ENCODE measurements at regions not wholly inside any gene's neighbourhood (a gene's known extent, or its start where the extent isn't known, plus 50 kb on each side); places are given as distances from the start of the nearest gene placed in this dataset.

DNA sequence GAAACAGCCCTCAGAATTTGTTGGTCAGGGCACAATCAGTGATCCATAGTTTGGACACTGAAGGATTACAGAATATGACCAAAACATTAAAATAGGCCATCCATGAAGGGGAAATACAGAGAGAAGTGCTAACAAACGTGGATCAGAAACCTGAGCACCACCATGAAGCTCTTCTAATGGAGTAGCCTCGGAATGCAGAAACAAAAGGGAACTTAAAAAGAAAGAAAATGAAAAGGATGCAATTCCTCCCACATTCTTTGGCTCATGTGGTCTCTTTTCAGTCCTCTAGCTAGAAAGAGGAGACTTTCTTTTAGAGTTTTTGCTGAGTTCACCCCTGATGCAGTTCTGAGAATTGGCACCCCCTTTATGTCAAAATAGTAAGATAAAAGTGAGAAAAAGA is 989.8 kb upstream of the B3GALT2 start:
- no peaks in the 10 kb centered on the region for H3K27me3 ChIP-seq (ENCODE audit: control insufficient read depth, insufficient read depth, low read length)
- H3K36me3 ChIP-seq (ENCODE audit: control insufficient read depth, insufficient read depth, low read length): no peaks in the 10 kb centered on the region
- no peak overlapping the region for H3K4me3 ChIP-seq (ENCODE audit: low read length)
- H3K4me1 ChIP-seq (ENCODE audit: control insufficient read depth, insufficient read depth, low read length): no peaks in the 10 kb centered on the region
- no peaks in the 10 kb centered on the region for H3K9me3 ChIP-seq (ENCODE audit: control insufficient read depth, low read length)
- no peak overlapping the region for H3K9ac ChIP-seq (ENCODE audit: low read length)

DNA sequence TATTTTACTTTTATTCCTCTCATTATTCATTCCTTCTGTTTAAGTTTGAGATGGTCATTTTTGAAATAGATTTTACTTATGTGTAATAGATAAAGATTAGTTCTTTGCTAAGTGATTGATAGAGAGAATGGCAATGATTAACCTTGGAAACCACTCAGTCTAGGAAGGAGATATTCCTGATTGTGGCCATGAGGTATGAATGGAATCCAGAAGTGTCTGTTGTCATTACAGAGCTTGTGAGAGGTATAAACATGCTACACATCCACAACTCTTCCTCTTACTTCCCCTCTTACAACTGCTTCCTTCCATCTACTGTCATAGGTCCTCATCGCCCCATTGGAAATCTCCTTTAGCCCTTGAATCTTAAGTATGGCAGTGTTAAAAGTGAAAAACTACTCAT is 988.8 kb upstream of the B3GALT2 start:
- Histone ChIP-seq H3K4me1 (ENCODE audit: control insufficient read depth, insufficient read depth, low read length) (no peaks in the 10 kb centered on the region), H3K9ac (ENCODE audit: low read length) (no peak overlapping the region), H3K9me3 (ENCODE audit: control insufficient read depth, low read length) (no peaks in the 10 kb centered on the region), H3K36me3 (ENCODE audit: control insufficient read depth, insufficient read depth, low read length) (no peaks in the 10 kb centered on the region), H3K4me3 (ENCODE audit: low read length) (no peak overlapping the region), H3K27me3 (ENCODE audit: control insufficient read depth, insufficient read depth, low read length) (no peaks in the 10 kb centered on the region)

DNA sequence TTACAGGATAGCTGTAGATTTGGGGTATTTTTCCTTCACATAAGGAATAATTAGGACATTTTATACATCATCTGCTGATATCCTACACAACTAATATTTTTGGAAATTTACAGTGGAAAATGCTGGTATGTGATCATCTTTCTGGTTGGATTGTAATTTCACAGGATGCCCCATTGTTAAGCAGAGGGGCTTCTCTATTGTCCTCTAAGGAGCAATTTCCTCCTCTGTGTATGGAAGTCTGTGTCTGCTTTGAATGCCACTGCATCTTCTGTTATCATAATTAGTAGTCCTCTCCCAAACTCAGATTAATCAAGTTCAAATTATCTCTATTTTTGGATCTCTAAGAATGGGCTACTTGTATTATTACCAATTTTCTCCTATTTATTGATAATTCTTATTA is 988.1 kb upstream of the B3GALT2 start:
- H3K4me1 ChIP-seq (ENCODE audit: control insufficient read depth, insufficient read depth, low read length): no peaks in the 10 kb centered on the region
- no peaks in the 10 kb centered on the region for H3K36me3 ChIP-seq (ENCODE audit: control insufficient read depth, insufficient read depth, low read length)
- H3K9ac ChIP-seq (ENCODE audit: low read length): no peak overlapping the region
- H3K4me3 ChIP-seq (ENCODE audit: low read length): no peak overlapping the region
- H3K9me3 ChIP-seq (ENCODE audit: control insufficient read depth, low read length): no peaks in the 10 kb centered on the region
- H3K27me3 ChIP-seq (ENCODE audit: control insufficient read depth, insufficient read depth, low read length): no peaks in the 10 kb centered on the region

DNA sequence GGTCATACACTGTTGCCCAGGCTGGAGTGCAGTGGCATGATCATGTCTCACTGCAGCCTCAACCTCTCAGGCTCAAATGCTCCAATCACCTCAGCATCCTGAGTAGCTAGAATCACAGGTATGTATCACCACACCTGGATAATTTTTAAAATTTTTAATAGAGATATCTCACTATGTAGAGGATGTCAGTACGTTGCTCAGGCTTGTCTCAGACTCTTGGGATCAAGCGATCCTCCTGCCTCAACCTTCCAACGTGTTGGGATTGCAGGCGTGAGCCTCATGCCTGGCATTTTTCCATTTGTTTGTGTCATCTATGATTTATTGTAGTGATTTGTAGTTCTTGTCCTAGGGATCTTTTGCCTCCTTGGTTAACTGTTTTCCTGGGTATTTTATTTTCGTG is 985.2 kb upstream of the B3GALT2 start:
- no peaks in the 10 kb centered on the region for H3K9me3 ChIP-seq (ENCODE audit: control insufficient read depth, low read length)
- no peaks in the 10 kb centered on the region for H3K4me1 ChIP-seq (ENCODE audit: control insufficient read depth, insufficient read depth, low read length)
- H3K4me3 ChIP-seq (ENCODE audit: low read length): no peak overlapping the region
- no peaks in the 10 kb centered on the region for H3K36me3 ChIP-seq (ENCODE audit: control insufficient read depth, insufficient read depth, low read length)
- H3K27me3 ChIP-seq (ENCODE audit: control insufficient read depth, insufficient read depth, low read length): no peaks in the 10 kb centered on the region
- H3K9ac ChIP-seq (ENCODE audit: low read length): no peak overlapping the region

- H3K4me3 ChIP-seq (ENCODE audit: low read length): no peak overlapping the region
- H3K27me3 ChIP-seq (ENCODE audit: control insufficient read depth, insufficient read depth, low read length): no peaks in the 10 kb centered on the region
- no peaks in the 10 kb centered on the region for H3K4me1 ChIP-seq (ENCODE audit: control insufficient read depth, insufficient read depth, low read length)
- H3K9me3 ChIP-seq (ENCODE audit: control insufficient read depth, low read length): no peaks in the 10 kb centered on the region
- H3K36me3 ChIP-seq (ENCODE audit: control insufficient read depth, insufficient read depth, low read length): no peaks in the 10 kb centered on the region
- no peak overlapping the region for H3K9ac ChIP-seq (ENCODE audit: low read length)
Measured at GRCh38 chr1:194167956-194168640, 981.7 kb upstream of the B3GALT2 start.

DNA sequence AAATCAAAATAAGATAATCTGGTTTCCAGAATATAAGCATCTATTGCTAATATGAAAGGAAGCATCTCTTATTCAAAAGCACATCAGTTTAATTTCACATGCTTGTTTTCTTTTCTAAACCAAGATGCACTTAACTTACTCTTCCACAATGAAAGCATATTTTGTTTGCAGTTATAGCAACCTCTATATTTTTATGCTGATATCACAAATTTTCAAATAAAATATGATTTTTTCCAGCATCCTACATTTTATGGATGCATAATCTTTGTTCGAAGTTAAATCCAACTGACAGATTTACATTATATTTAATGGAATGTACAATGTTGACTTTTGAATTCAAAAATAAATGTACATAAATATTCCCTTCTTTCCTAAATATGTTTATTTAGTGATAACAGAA is 978.3 kb upstream of the B3GALT2 start:
- H3K36me3 ChIP-seq (ENCODE audit: control insufficient read depth, insufficient read depth, low read length): no peaks in the 10 kb centered on the region
- no peak overlapping the region for H3K9ac ChIP-seq (ENCODE audit: low read length)
- no peak overlapping the region for H3K4me3 ChIP-seq (ENCODE audit: low read length)
- H3K9me3 ChIP-seq (ENCODE audit: control insufficient read depth, low read length): no peaks in the 10 kb centered on the region
- no peaks in the 10 kb centered on the region for H3K4me1 ChIP-seq (ENCODE audit: control insufficient read depth, insufficient read depth, low read length)
- no peaks in the 10 kb centered on the region for H3K27me3 ChIP-seq (ENCODE audit: control insufficient read depth, insufficient read depth, low read length)

GRCh38 chr1:194161591-194161990 is 975.2 kb upstream of the B3GALT2 start:
- H3K36me3 ChIP-seq (ENCODE audit: control insufficient read depth, insufficient read depth, low read length): no peaks in the 10 kb centered on the region
- no peaks in the 10 kb centered on the region for H3K9me3 ChIP-seq (ENCODE audit: control insufficient read depth, low read length)
- no peaks in the 10 kb centered on the region for H3K4me1 ChIP-seq (ENCODE audit: control insufficient read depth, insufficient read depth, low read length)
- no peak overlapping the region for H3K4me3 ChIP-seq (ENCODE audit: low read length)
- no peak overlapping the region for H3K9ac ChIP-seq (ENCODE audit: low read length)
- no peaks in the 10 kb centered on the region for H3K27me3 ChIP-seq (ENCODE audit: control insufficient read depth, insufficient read depth, low read length)

DNA sequence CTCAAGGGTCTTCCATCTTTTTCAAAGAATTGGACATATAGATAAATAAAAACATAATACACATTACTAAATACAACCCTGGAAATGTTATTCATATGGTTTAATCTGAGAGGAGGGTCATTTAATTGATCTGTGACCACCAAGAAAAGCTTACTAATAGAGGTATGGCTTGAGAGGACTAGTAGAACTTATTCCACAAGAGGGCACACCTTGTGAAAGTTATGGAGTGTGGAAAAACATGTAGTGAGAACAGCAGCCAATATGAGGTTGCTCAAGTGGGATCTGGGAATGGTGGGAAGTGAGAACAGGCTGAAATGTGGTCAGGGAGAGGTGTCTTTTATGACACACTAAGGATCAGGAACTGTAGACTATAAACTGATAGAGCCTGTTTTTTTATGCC is 973.5 kb upstream of the B3GALT2 start:
- no peaks in the 10 kb centered on the region for H3K36me3 ChIP-seq (ENCODE audit: control insufficient read depth, insufficient read depth, low read length)

DNA sequence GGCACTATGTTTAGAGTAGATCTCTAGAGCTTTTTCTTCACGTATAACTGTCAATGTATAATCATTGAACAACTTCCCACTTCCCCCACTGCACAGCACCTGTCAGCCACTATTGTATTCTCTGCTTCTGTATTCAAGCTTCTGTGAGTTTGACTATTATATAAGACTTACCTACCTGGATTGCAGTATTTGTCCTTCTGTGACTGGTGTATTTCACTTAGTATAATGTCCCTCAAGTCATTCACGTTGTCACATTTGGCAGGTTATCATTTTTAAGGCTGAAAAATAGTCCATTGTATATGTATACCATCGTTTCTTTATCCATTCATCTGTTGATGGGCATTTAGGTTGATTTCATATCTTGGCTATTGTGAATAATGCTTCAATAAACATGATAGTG is 969.5 kb upstream of the B3GALT2 start:
- Histone ChIP-seq H3K9ac (ENCODE audit: low read length) (no peak overlapping the region), H3K9me3 (ENCODE audit: control insufficient read depth, low read length) (no peaks in the 10 kb centered on the region), H3K27me3 (ENCODE audit: control insufficient read depth, insufficient read depth, low read length) (no peaks in the 10 kb centered on the region), H3K4me3 (ENCODE audit: low read length) (no peak overlapping the region), H3K36me3 (ENCODE audit: control insufficient read depth, insufficient read depth, low read length) (no peaks in the 10 kb centered on the region), H3K4me1 (ENCODE audit: control insufficient read depth, insufficient read depth, low read length) (no peaks in the 10 kb centered on the region)

More for the DNA sequence above, 973.5 kb upstream of the B3GALT2 start:
- Histone ChIP-seq H3K9me3 (ENCODE audit: control insufficient read depth, low read length) (no peaks in the 10 kb centered on the region), H3K4me1 (ENCODE audit: control insufficient read depth, insufficient read depth, low read length) (no peaks in the 10 kb centered on the region), H3K27me3 (ENCODE audit: control insufficient read depth, insufficient read depth, low read length) (no peaks in the 10 kb centered on the region), H3K4me3 (ENCODE audit: low read length) (no peak overlapping the region), H3K9ac (ENCODE audit: low read length) (no peak overlapping the region)

DNA sequence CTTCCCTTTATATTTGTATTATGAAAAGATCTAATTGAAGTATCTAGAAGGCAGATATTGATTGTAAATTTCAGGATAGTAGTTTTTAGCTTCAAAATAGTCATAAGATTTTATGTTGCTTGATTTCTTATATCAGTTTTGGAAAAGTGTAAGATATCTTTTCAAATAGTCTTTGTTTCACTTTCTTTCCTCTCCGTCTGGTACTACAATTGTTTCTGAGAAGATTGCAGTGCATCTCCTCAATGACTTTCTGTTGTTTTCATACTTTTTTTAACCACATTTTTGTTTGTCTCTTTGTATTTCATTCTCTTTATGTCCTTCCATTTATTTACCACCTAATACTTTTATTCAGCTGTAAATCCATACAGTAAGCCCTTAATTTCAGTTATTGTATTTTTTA is 964.6 kb upstream of the B3GALT2 start:
- no peaks in the 10 kb centered on the region for H3K9me3 ChIP-seq (ENCODE audit: control insufficient read depth, low read length)
- no peak overlapping the region for H3K4me3 ChIP-seq (ENCODE audit: low read length)
- H3K36me3 ChIP-seq (ENCODE audit: control insufficient read depth, insufficient read depth, low read length): no peaks in the 10 kb centered on the region
- no peaks in the 10 kb centered on the region for H3K4me1 ChIP-seq (ENCODE audit: control insufficient read depth, insufficient read depth, low read length)
- no peaks in the 10 kb centered on the region for H3K27me3 ChIP-seq (ENCODE audit: control insufficient read depth, insufficient read depth, low read length)
- no peak overlapping the region for H3K9ac ChIP-seq (ENCODE audit: low read length)

DNA sequence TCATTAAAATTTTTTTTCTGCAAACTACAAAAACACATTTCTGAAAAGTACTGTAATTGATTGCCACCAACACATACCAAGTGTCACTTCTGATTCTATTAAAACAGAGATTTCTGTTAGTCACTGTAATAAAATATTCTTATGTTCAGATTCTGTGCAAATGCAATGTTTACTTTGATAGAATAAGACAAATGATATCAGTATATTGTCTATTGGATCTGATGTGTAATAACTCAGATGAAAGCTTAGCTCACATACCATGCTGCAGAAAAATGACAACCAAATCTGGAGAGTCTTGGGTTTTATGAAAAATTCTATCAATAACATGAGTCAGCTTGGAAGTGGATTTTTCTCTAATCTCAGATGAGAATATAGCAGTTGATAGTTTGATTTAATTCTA is 963.8 kb upstream of the B3GALT2 start:
- Histone ChIP-seq H3K4me3 (ENCODE audit: low read length) (no peak overlapping the region), H3K27me3 (ENCODE audit: control insufficient read depth, insufficient read depth, low read length) (no peaks in the 10 kb centered on the region), H3K4me1 (ENCODE audit: control insufficient read depth, insufficient read depth, low read length) (no peaks in the 10 kb centered on the region), H3K36me3 (ENCODE audit: control insufficient read depth, insufficient read depth, low read length) (no peaks in the 10 kb centered on the region), H3K9ac (ENCODE audit: low read length) (no peak overlapping the region), H3K9me3 (ENCODE audit: control insufficient read depth, low read length) (no peaks in the 10 kb centered on the region)

- Histone ChIP-seq H3K9ac (ENCODE audit: low read length) (no peak overlapping the region), H3K36me3 (ENCODE audit: control insufficient read depth, insufficient read depth, low read length) (no peaks in the 10 kb centered on the region), H3K9me3 (ENCODE audit: control insufficient read depth, low read length) (no peaks in the 10 kb centered on the region), H3K4me1 (ENCODE audit: control insufficient read depth, insufficient read depth, low read length) (no peaks in the 10 kb centered on the region), H3K4me3 (ENCODE audit: low read length) (no peak overlapping the region), H3K27me3 (ENCODE audit: control insufficient read depth, insufficient read depth, low read length) (no peaks in the 10 kb centered on the region)
Measured at GRCh38 chr1:194133152-194133551, 946.7 kb upstream of the B3GALT2 start.

- H3K4me3 ChIP-seq (ENCODE audit: low read length): no peak overlapping the region
- H3K9me3 ChIP-seq (ENCODE audit: control insufficient read depth, low read length): no peaks in the 10 kb centered on the region
- no peaks in the 10 kb centered on the region for H3K4me1 ChIP-seq (ENCODE audit: control insufficient read depth, insufficient read depth, low read length)
- no peaks in the 10 kb centered on the region for H3K27me3 ChIP-seq (ENCODE audit: control insufficient read depth, insufficient read depth, low read length)
- H3K36me3 ChIP-seq (ENCODE audit: control insufficient read depth, insufficient read depth, low read length): no peaks in the 10 kb centered on the region
- no peak overlapping the region for H3K9ac ChIP-seq (ENCODE audit: low read length)
Measured at GRCh38 chr1:194118086-194118485, 931.7 kb upstream of the B3GALT2 start.
